GM21367 (cell line): ENCODE measurements at regions not wholly inside any gene's neighbourhood (a gene's known extent, or its start where the extent isn't known, plus 50 kb on each side); places are given as distances from the start of the nearest gene placed in this dataset.
"Not testable (repeated sequence)": the region's sequence is repeated elsewhere in the genome, so short reads cannot be mapped to it uniquely, and the experiment has no call there.

ENCODE experiments used
- ATAC-seq: cut with Tn5 transposase; IDR thresholded peaks from one replicate; pipeline ENCODE4 v1.9.1; 2021; ENCODE audit not compliant: unreplicated experiment

DNA sequence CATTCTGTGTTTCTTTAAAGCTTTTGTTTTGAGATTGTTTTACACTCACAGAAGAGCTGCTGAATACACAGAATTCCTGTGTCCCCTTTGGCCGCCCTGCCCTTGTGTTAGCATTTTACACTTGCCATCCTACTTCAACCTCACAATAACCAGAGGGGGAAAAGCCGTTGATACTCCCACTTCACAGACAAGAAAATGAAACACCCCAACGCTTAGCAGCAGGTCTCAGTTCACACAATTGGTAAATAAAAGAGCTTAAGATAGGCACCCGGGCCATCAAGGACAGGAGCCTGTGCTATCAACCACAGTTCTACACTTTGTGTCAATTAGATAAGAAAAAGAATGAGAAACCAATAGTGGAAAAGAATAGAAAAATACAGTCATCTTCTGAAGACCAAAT lies 178.0 kb downstream of the SYK start:
- no peak for ATAC-seq

DNA sequence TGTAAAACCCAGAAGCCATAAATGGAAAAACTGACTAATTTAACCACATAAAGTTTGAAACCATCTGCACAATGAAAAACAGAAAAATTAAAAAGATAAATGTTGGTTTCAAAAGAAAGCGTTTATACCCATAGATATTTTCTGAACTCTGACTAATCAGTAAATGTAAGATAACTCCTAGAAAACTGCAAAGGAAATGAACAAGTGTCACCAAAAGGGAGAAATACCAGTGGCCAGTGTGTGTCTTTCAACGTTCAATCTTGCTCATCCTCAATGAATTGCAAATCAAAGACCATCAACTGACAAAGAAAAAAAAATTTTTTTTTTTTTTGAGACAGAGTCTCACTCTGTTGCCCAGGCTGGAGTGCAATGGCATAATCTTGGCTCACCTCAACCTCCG lies 180.1 kb downstream of the SYK start:
- no peak for ATAC-seq

DNA sequence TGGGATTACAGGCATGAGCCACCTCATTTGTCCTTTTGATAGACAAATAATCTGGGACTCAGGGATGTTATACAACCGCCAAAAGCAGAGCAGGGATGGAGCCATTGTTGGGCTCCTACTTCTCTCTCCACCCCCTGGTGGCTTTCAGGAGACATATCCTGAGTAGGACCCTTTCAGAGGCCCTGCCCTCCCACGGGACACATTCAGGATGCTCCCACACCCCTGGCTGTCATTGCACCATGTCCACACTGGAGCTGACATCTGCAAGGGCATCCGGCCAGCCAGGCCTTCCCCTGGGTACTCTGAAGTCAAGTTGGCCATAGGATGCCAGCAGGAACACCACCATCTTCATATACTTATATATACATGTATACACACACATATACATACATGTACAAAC lies 181.8 kb downstream of the SYK start:
- no peak for ATAC-seq

DNA sequence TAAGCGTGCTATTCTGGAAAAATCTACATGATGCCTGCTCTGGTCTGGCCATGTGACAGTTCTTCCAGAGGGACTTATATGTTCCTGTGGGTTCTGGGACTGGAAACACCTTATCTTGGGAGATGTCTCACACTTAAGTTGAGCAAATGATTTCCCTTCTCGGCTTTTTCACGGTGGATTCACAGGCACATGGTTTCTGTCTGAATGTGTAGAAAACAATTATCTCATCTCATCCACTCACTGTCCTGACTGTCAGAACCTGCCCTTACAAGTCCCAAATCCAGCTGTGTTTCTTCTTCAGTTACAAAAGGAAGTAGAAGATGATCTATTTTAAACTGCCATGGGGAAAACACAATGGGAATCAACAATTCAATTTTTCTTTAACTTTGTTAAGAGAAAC lies 184.0 kb downstream of the SYK start:
- ATAC-seq = no peak

DNA sequence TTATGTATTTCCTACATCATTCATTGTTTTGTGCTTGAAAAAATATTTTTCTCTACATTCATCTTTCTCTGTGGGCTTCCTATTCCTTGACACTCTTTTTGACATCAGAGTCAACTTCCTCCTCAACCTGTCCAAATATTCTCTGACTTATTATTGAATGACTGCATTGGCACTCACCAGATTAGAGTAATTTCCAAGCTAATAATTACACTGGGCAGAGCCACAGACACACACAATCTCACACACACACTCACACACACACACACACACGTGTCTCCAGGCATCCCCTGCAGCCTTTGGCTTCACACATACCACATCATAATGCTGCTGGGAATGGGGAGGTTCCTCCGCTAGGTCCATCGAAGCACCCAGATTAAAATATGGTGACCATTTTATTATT lies 184.5 kb downstream of the SYK start:
- ATAC-seq = no peak

DNA sequence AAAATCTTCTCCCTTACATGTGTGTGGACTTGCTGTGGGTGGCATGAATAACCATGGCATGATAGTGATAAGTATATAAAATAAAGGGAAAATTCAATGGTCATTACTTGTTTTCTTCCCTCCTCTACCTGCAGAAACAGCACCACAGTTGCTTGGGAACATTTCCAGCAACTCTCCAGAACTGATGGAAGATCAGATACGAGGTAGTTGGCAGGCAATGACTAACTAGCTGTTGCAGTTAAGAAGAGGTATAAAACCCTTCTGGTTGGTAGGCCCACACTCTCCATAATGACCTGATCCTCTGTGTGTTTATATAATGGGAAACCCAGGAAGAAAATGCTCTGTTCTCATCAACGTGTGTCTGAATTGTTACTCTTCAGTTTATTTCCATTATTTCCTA lies 185.9 kb downstream of the SYK start:
- no peak for ATAC-seq

DNA sequence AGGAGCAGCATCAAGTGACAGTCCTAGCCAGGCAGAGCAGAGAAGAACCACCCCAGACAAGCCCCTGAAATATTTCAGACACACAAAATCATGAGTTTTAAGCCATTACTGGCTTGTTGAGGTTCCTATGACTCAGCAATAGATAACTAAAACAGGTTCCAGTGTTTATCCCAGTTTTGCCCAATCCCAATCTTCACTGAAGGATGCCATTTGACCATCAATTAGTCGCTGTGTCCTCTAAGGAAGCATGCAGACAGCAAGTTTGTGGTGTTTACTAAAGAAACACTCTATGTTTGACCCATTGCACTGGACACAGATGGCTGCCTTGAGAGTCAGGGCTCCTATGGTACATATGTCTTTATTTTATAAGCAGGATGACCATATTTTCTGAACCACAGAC lies 186.7 kb downstream of the SYK start:
- ATAC-seq = no peak

DNA sequence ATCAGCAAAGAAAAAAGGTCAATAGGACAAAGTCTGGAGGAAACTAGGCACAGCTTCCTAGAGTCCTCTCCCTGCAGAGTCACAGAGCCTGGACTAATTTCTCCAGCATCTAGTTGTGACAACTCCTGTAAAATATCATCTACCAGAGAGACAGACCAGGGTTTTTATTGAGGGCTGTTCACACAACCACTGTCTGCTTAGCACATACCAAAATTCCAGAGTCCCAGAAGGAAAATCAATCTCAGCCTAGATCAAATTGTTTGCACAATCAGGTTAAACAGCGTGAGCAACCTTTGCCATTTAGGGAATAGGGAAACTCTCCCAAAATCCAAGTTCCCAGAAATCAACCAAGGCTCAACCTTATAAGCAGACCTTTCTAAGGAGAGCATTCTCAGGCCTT lies 190.3 kb downstream of the SYK start:
- no peak for ATAC-seq

DNA sequence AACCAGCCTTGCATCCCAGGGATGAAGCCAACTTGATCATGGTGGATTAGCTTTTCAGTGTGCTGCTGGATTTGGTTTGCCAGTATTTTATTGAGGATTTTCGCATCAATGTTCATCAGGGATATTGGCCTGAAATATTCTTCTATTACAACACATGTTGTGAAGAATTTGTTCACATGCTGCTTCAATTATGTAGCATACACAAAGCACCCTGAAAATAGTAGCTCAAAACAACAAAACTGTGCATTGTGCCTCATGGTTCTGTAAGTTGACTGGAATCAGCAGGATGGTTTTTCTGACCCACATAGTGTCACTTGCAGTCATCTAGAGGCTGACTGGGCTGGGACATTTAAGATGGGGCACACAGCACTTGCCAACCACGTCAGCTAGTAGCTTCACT lies 193.9 kb downstream of the SYK start:
- no peak for ATAC-seq

DNA sequence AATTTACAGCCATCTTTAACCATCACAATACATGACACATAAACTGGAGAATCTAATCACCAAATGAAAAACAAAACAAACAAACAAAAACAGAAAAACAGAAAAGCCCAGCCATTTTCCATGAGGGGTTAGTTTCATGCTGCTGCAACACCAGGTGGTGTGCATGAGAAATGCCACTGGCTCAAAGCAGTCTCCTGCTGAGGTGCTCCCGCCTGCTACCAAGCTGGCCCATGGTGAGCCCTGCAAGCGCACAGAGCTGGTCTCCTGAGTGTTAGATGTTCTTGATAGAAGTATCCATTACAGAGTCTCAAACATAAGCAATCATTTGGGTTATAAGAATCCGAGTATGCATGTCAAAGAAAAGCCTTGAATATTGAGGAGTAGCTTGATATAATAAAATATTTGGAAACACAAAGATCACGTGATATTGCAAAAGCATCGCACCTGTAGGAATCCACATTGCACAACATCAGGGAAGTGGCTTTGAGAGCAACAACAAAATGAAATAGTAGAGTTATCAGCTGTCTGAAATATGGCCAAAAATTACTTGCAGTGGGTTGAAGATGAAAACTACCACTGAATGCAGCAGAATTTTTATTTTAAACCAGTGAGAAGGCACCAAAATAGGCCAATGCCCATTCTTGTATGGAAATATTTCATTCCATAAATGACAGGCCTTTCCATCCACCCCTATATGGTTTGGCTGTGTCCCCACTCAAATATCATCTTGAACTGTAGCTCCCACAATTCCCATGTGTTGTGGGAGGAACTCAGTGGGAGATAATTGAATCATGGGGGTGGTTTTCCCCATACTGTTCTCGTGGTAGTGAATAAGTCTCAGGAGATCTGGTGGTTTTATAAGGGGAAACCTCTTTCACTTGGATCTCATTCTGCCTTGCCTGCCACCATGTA lies 194.8 kb downstream of the SYK start:
- no peak for ATAC-seq

DNA sequence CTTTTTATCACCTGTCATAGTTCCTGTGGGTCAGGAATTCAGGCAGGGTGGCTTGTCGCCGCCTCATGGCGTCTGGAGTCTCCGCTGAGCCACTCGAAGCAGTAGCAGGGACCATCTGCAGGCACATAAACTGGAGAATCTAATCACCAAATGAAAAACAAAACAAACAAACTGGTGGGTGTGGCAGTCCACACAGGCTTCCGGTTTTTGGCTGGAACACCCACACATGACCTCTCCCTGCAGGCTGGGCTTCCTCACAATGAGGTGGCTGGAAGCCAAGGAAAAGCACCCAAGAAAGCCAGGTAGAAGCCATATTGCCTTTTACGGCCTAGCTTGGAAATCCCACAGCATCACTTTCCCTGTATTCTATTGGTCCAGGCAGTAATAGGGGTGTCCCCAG lies 197.0 kb downstream of the SYK start:
- no peak for ATAC-seq

DNA sequence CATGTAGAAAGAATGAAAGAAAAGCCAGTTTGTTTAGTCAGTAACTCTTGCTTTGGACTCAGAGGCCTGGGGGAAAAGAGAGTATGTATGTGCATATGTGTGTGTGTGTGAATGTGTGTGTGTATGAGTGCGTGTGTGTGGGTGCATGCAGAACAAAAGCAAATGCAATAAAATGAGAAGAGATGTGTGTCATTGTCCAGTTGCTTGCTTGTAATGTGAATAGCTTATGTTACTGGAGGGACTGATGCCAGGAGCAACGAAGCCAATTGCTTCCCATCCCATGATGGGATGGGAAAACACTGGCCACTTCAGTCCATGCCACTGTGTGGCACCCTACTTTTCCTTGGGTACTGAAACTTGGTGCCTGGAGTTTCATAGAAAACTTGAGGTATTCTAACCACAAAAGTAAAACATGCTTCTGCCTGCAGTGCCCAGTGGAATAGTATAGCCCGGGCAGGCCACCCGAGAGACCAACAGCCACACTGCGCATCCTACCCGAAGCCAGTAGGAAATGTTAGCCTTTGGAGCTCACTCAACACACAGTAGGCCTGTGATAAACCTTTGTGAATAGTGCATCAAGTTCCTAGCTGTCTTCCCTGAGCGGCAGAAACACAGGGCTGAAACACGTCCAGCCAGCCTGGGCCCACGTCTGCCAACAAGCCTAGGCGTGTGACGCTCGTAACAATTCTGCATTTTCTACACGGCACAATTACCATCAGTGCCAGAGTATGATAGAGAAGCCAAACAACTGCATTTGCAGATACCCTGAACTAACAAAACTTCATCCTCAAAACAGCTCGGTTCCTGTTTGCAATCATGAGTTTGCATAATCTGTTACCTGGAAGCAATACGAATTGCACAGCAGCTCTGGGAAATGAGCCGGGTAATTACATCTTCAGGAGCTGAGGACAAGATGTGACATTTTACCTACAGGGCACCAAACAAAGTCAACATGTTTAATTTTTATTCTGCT lies 198.1 kb downstream of the SYK start:
- no peak for ATAC-seq

DNA sequence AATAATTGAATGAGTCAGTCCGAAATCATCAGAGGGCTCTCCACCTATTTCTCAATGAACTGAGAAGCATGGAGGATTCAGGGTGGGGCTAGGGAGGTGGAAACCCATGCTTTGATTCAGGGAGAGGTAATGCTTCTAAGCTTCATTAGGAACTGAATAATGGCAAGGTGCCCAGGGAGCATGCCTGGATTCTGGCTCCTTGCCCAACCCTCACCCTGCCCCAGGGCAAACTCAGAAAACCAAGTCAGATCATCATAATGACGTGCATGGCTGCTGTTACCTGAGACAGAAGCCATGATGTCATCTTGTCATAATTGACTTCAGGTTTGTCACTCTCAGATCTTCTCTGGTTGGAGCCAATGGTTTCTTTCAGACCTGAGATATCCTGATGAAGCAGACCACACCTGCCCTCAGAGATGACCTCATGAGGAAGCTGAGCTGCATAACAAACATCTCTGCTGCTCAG lies 199.6 kb downstream of the SYK start:
- no peak for ATAC-seq

DNA sequence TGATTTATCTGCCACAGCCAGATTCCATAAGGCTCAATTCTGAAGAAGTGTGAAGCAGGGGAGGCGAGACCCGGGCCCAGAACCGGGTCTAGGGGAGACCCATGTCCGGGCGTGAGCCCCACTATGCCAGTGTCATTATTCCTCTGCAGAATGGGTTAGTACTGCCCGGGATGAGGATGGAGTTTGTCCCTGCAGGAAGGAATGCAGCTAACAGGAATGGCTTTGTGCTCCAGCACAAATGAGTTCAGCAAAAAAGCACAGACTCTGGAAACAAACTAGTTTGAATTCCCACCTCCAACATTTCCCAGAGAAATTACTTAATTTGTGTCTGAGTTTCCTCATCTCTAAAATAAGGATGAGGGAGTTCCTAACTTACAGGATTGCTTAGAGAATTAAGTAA lies 202.9 kb downstream of the SYK start:
- ATAC-seq = no peak

DNA sequence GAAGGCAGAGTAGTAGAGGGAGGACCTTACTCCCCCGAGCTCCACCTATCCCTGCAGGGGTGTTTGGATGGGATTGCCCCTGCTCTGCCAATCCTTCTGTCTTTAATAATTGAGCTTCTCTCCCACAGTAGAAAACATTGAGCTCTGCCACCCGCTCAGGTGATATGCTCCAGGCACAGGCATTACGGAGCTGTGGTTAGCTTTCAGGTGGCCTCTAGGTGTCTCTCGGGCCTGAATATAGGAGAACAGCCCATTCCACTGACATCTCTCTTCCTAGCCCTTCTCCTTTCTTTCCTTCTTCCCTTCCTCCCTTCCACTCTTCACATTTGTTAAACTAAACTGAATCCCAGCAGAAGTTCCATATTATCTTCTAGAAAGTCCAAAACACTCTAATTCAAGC lies 203.4 kb downstream of the SYK start:
- ATAC-seq = no peak

DNA sequence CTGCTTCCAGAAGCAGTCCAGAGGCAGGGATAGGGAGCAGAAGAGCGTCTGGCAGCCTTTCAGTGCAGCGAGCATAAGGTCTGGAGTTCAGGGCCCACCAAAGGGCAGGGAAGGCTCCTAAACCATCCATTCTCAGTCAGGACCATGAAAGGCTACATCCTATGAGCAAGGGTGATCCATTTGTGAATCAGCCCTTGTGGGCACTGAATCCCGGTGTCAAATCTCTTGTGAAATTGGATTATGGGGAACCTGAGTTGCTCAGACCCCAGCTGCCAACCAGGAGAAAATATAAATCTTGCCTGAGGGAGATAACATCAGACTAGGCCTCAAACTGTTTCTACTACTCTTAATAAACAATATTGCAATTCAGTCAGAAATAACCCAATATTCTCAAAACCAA lies 204.4 kb downstream of the SYK start:
- ATAC-seq = no peak

DNA sequence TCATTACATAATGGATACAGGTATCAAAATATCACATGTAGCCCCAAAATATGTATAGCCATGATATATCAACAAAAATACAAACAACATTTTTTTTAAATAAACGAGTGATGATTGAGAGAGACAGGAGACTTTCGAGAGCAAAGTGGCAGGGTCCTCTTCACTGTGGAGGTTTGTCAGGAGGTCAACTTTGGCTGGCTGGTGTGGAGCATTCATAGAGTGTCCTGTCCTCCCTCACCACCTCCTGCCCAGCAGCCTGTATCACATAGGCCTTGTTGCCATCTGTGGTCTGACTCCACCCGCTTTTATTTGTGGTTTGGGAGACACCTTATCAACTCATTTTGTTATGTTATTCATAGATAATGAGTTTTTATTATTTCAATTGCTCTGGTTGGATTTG lies 206.9 kb downstream of the SYK start:
- no peak for ATAC-seq

DNA sequence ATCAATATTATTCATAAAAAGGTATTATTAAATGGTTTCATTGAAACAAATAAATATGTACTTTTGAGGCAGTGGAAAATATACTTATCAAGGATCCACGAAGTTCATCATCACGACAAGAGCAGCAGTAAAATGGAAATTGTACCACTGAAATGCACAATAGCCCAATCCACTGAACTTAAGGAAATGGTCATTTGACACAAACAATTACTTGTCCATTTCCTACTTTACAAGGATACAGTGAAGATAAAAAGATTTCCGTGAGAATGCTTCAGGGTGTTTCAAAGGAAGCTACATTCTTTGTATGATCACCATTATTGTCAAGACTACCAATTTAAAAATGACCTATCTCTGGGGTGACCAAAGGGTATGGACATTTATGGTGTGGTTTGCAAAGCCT lies 210.3 kb downstream of the SYK start:
- ATAC-seq = no peak

DNA sequence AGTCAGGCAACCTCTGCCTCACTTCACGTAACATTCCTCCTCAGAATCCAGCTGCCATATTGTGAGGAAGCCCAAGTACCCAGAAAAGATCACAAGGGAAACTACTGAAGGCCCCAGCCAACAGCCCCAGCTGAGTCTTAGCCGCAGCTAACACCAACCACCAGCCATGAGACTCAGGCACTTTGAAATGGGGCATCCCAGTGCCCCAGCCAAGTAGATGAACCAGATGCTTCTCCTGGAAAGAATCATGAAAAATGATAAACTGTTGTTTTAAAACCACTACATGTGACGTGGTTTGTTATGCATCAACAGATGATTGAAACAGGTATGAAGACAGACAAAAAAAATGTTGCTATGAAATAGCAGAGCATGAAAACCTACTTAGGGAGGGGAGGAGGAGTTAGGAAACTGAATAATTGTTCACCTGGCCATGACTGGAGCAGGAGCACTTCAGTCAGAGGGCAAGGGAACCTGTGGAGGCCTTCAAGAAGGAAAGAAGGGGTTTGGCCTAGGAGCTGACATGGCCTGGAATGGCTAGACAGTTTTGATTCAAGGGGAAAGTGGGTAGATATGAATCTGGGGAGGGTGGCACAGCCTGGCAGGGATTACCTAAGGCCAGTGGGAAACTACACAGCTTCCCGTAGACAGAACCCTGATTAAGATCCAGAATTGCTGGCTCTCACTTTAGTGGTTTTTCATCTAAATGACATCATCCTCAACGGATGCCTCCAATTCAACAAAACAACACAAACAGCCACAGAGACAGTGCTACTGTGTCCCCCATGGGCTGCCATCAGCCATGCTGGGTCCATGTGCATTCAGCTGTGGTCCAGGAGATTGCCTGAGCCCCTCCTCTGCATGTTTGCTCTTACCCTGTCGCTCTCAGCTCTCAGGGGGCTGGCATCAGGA lies 211.6 kb downstream of the SYK start:
- no peak for ATAC-seq

DNA sequence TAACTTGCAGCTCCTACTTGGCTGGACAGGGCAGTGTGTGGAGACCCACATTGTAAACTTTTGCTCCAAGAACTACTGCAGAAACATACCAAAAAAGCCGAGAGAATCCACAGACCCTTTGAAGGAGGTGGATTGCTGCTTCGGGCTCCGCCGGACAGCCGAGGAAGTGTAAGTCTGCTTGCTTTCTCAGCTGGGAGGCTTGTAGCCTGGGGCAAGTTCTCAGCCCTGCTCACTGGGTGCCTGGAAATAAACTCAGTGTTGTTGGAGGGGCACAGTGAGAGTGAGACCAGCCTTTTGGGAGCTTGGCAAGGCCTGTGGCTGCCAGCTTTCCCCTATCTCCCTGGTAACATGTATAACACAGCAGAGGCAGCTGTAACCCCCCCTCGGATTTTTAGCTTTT lies 215.6 kb downstream of the SYK start:
- ATAC-seq = no peak

DNA sequence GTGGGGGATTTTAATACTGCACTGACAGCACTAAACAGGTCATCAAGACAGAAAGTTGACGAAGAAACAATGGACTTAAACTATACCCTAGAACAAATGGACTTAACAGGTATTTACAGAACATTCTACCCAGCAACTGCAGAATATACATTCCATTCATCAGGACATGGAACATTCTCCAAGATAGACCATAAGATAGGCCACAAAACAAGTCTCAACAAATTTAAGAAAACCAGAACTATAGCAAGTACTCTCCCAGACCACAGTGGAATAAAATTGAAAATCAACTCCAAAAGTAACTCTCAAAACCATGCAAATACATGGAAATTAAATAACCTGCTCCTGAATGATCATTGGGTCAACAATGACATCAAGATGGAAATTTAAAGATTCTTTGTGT lies 218.3 kb downstream of the SYK start:
- ATAC-seq = not testable (repeated sequence)
